ENCODE measurements at regions not wholly inside any gene's neighbourhood (a gene's known extent, or its start where the extent isn't known, plus 50 kb on each side); places are given as distances from the start of the nearest gene placed in this dataset.
"Not testable (repeated sequence)": the region's sequence is repeated elsewhere in the genome, so short reads cannot be mapped to it uniquely, and the experiment has no call there.

- no peak for DNase-seq
Observed at GRCh38 chrX:128929271-128930057, 593.8 kb downstream of the SMARCA1 start.

- DNase-seq: peak; percentile 19
Observed at GRCh38 chrX:128928636-128929035, 594.7 kb downstream of the SMARCA1 start.

DNA sequence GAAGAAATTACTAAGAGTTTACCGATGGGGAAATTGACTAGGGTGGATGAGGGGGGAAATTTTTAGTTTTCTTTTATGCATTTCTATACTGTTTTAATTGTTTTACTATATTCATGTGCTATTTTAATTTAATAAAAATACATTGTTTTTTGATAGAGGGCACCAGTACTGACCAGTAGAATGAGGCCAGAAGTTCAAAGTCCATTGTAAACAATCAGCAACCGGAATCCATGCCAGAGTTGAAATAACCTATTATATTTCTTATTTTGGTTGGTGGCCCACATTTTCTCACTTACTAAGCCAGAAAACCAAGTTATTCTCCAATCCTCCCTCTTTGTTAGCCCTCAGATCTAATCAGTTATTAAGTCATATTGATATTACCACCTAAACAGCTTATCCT lies 595.9 kb downstream of the SMARCA1 start:
- no peak for DNase-seq

DNA sequence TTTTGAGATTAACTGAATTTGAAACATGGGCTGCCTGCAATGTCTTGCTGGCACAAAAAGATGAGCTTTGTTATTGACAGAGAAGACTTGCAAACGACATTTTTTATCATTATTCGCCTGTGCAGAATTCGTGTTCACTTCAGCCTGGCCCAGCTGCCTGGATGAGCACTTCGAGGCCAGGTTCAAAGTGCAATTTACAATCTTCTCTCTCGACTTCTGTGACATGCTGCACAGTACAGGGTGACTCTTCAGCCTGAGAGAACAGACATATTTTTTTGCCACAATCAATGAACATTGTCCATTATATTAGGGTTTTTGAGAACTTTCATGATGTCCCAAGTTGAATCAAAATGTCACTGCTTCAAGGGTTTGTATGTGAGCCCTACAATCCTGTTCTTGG lies 616.5 kb downstream of the SMARCA1 start:
- no peak for DNase-seq

DNA sequence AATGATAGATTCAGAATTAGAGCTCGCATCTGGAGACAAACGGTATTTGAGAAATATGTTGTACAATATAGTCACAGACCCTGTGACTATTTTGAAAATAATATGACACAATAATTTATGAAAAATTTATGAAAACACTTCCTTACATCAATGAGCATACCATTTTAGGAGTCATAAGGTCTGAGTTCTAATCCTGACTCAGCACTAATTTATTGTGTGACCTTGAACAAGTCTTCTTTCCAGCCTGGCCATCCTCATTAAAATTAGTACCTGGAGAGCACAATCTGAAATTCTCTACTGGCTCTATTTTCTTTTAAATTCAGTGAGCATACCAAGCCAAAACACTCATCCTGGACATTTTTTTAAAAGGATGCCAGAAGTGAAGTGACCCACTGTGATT lies 622.3 kb downstream of the SMARCA1 start:
- no peak for DNase-seq

GRCh38 chrX:128897621-128898020 lies 625.7 kb downstream of the SMARCA1 start:
- DNase-seq: no peak

DNA sequence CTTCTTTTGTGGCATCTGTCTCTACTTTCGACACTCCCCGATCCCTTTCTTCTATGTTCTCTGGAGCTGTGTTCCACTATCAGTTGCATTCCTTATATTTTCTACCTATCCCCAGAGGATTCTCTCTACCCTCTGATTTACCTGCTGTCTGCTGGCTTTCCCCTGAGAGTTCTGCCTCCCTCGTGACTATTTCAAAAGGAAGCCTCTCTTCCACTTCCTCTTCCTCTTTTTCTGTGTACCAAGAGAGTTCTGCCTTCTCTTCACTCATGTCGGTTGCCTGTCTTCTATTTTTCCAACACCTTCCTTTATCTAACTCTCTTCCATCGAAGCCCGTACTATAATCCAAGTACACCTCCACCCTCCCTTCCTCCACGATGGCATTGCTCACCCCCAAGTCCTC lies 631.7 kb downstream of the SMARCA1 start:
- DNase-seq: no peak

DNA sequence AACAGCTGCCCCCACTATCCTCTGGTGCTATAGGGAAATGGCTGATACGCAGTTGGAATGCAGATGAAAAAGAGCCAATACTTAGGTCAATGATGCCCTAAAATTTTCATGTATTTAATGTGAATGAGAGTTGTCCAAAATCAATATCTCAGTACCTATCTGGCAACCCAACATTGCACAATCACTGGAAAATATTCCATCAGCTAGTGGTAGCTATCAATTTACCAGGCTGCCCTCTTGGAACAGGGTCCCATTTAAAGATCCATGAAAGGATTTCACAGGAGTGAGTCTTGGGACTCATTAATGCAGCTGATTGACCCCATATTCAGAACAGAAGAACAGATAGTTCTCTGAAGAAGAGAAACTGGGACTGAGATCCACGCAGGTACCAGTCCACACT lies 638.9 kb downstream of the SMARCA1 start:
- no peak for DNase-seq

GRCh38 chrX:128883650-128884049 lies 639.6 kb downstream of the SMARCA1 start:
- no peak for DNase-seq

DNA sequence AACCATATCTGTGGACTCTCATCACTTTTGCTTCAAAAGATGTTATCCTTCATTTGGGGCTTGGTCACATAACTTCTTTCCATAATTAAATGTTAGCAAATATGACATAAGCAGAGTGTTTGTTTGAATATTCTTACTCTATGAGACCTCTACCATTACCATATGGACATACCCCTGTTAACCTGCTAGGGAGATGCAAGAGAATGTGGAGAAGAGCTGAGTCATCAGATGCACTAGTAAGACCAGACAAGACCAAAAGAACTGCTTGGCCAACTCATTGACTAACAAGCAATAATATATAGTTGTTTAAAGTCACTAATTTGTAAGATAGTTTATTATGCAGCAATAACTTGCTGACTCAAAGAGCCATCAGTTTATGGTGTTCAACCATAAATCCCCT lies 652.9 kb downstream of the SMARCA1 start:
- no peak for DNase-seq

DNA sequence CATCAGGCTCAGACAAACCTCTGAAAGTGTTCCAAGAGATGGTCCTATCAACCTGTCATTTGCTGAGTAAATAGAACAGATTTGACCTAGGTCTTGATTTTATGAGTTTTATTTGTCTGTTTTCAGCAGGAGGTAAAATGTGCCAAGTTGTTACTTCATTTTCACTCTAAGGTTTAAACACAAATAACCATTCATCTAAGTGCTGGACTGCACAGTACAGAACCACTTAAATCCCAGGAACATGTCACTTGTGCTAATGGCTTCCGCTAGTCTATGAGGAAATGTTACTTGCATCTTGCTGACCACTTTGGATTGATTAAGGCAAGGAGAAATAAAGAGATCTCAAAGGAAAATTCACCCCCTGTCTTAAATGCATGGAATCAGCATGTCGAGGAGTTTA lies 660.7 kb downstream of the SMARCA1 start:
- no peak for DNase-seq

DNA sequence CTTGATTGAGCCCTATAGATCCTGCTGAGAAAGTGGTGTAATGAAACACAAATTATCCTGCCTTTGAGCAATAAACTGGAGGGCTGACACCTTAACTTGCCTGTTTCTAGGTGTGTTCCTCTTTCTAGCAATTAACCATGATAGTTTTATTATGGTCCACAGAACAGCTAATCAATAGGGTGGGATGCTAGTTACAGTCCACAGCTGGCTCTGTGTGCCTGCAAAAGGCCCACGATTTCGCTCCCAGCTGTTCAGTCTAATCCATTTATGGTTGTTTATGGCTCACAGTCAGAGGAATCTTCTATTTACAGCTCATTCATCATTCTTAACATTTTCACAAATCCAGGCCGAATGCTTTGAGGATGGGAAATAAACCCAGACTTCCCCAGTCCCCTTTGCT lies 674.9 kb downstream of the SMARCA1 start:
- no peak for DNase-seq

- DNase-seq: no peak
Observed at GRCh38 chrX:128846385-128846784, 676.9 kb downstream of the SMARCA1 start.

DNA sequence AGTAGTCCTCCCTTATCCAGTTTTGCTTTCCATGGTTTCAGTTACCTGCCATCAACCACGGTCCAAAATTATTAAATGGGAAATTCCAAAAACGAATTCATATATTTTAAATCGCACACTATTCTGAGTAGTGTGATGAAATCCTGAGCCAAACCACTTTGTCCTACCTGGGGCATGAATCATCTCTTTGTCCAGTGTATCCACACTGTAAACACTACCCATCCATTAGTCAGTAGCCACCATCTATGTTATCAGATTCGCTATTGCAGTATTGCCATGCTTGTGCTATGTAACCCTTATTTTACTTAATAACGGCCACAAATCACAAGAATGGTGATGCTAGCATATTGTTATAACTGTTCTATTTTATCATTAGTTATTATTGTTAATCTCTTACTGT lies 704.6 kb downstream of the SMARCA1 start:
- no peak for DNase-seq

DNA sequence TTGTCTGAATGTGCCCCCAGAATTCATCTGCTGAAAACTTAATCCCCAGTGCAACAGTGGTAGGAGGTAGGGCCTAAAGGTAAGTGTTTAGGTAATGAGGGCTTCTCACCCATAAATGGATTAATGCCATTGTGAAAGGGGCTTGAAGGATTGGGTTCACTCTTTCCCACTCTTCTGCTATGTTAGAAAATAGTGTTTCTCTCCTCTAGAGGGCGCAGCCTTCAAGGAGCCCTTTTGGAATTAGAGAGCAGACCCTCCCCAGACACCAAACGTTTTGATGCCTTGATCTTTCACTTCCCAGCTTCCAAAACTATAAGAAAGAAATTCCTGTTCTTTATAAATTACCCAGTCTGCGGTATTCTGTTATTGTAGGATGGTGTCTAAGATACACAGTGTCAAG lies 706.4 kb downstream of the SMARCA1 start:
- DNase-seq: no peak

DNA sequence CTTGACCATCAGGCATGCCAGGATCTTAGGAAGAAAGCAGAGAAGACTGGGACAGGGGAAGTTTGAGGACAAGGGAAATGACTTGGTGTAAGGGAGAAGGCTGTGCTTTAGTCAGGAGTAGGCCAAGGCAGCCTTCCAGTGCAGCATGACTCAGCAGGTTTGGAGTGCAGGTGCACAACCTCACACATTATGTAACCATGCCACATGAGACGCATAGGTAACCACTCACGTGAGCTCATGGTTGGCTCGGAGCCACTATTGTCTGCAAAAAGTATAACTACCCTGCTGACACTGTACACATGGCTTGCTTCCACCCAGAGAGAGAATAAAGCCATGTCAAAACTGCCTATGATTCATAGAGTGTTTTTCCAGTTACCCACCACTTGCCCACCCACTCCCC lies 715.9 kb downstream of the SMARCA1 start:
- DNase-seq: no peak

- DNase-seq: no peak
Observed at GRCh38 chrX:128805236-128805635, 718.1 kb downstream of the SMARCA1 start.

GRCh38 chrX:128804828-128805227 lies 718.5 kb downstream of the SMARCA1 start:
- DNase-seq: no peak

- DNase-seq: no peak
Observed at GRCh38 chrX:128800138-128800537, 723.2 kb downstream of the SMARCA1 start.

- DNase-seq: not testable (repeated sequence)
Observed at GRCh38 chrX:128783139-128783538, 730.9 kb upstream of the ACTRT1 start.

- DNase-seq: no peak
Observed at GRCh38 chrX:128781506-128781905, 729.3 kb upstream of the ACTRT1 start.

GRCh38 chrX:128780934-128781333 lies 728.7 kb upstream of the ACTRT1 start:
- no peak for DNase-seq

GRCh38 chrX:128769495-128769894 lies 717.3 kb upstream of the ACTRT1 start:
- DNase-seq: no peak

GRCh38 chrX:128759745-128760144 lies 707.5 kb upstream of the ACTRT1 start:
- no peak for DNase-seq

GRCh38 chrX:128759177-128759576 lies 707.0 kb upstream of the ACTRT1 start:
- DNase-seq: no peak

All from NCI-H1436 treated with DMSO at 0.1 percent for 48 hours (cell line).